Fibroblast of peridontal ligament (primary cell): ENCODE measurements at regions not wholly inside any gene's neighbourhood (a gene's known extent, or its start where the extent isn't known, plus 50 kb on each side); places are given as distances from the start of the nearest gene placed in this dataset.
"Not testable (repeated sequence)": the region's sequence is repeated elsewhere in the genome, so short reads cannot be mapped to it uniquely, and the experiment has no call there.

ENCODE experiments used
- DNase-seq: peaks from one replicate; pipeline ENCODE4 v3.0.0-alpha.2; 2010; ENCODE audit errors: extremely low read depth

DNA sequence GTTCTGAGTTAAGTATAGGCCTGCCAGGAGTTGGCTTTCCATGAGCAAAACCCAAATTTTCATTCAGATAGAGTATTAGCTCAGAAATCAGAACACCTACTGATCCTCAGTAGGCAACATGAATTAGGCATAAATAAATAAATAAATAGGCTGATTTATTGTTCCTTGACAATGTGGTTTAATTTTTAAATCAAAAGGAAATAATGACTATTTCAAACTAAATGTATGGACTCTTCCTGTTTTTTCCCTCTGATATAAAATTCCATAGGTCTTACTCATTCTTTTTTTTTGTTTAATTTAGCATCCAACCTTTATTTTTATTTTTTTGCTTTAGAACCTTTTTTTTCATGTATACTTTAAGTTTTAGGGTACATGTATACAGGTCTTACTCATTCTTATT is 140.2 kb upstream of the ITGA6 start:
- no peak for DNase-seq

DNA sequence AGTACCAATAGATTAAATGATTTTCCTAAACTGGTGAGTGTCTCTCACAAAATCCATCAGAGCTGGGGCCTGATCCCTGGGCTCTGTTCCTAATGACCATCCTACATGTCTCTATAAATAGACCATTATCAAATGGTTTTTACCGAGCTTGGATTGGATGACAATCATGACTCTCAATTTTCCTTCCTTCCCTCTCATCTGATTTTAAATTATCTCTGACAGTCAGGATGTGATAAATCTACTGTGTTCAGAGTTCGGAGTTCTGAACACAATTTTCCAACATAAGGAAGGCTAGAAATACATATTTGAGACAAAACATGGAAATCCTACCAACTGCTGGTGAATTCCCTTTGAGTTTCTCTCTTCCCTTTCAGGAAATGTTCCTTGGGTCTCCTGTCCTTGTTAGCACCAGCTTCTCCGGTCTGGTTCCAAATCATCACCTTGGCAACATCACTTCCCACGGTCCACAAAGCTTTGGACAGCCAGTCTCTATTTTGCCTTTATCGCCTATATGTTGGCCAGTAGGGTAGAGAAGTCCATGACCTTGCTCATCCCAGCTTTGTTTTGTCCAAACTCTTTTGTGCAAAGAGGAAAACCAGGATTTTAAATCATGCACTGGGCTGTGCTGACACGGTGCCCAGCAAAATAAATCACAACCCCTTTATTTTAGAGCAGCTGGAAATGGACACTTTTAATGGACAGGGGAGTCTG is 139.6 kb upstream of the ITGA6 start:
- DNase-seq = no peak

DNA sequence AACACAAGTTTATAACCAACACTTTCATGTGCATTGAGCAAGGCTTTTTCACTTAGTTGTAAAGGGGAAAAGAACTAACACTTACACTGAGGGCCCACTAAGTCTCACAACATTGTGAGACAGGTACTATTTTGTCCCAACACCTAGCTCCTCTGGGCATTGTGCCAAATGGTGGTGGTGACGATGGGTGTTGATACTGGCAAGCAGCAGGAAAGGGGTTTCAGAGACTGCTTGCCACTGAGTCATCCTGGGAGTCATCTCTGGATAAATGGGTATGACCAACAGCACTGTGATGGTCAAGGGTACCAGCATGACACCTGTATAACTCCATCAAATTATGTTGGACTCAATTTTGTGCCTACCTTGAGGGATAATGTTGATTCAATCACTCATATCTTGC is 138.8 kb upstream of the ITGA6 start:
- no peak for DNase-seq

DNA sequence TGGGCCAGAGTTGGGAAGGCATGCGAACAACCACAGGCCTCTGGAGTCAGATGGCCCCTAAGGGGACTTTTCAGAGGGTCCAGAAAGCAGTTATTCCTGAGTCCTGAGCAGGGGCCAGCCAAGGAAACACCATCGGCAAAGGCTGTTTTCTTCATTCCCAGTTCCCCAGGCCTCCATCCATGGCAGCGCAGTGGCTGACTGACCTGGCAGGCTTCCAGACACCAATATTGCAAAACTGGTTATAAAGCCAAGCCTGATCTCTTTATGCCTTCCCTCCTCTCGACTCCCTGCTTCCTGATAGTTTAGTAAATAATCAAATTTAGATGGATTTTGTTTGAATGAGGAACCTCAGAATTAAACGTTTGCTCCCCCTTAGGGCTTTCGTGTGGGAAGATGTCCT is 133.4 kb upstream of the ITGA6 start:
- DNase-seq = peak; percentile 85

DNA sequence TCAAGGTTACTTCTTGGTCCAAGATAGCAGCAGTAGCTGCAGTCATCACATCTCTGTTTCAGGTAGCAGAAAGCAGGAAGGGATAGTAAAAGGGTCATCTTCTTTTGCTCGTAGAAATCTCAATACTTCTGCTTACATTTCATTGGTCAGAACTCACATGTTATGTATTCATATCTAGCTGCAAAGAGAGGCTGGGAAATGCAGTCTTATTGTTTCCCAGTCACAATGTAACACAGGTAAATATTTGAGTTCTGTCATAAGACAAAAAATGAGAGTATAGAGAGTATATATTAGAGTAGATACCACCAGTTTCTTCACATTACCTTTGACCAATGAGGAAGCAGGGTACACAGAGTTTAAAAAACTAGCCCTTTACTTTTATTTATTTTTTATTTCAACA is 132.4 kb upstream of the ITGA6 start:
- no peak for DNase-seq

DNA sequence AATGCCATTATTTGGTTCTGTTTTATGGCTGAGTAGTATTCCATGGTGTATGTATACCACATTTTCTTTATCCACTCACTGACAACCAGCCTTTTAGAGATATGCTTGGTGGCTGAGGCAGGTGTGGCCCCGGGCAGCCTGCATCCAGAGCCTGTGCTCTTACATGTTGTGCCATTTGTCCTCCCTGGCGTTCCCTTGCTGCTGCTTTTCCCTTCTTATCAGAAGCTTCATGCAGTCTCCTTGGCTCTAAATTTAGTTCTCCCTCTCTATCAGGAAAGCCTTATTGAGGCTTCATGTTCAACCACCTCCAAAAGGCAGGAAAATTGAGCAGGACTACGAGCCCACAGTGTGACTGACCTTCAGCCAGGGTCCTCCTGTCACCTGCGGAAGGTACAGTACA is 131.7 kb upstream of the ITGA6 start:
- no peak for DNase-seq

DNA sequence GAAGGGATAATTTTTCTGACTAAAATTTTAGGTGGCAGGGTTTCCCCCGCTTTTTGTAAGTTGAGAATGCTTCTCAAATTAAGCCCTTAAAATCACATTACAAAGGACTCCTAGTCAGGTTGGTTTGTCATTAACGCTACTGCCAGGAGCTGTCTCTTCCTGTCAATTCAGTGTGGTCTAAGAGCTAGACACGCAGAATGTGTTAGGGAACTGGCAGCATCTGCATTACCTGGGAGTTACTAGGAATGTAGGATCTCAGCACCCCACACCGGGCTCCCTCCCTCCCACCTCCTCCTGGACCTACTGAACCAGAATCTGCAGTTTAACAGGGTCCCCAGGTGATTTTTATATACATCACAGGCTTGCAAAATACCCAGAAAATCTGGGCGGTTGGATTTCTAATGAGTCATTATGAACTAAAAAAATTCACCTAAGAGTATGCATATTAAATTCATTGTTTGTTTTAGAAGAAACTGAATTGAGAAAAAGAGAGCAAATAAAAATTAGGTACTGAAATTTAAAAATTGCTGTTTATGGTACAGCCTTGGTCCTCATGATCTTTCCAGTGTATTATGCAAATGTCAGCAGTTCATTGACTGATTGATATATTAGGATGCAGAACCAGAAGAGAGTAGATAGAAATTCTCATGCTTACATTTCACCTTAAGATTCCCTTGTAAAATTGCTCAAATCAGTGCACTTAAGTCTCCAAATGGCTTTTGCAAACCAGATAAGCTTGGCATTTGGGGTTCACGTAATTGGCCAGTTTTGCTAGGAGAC is 130.9 kb upstream of the ITGA6 start:
- DNase-seq = no peak

DNA sequence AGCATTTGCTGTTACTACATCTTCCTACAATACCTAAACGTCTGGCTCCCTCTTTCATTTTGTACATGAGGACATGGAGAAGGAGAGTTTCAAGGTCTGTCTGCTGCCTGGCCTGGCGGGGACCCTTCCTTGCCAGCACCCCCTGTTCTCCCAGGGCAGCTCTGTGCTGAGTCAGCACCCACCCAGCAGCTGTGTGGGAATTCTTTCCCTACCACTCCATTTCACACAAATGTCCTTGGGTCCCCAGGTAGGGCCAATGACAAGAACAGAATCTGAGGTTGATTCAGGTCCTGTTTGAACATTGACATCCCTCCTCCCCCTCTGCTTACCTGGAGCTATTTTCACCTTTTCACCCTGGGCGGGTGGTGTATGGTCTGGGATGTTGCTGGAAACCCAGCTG is 129.9 kb upstream of the ITGA6 start:
- no peak for DNase-seq

DNA sequence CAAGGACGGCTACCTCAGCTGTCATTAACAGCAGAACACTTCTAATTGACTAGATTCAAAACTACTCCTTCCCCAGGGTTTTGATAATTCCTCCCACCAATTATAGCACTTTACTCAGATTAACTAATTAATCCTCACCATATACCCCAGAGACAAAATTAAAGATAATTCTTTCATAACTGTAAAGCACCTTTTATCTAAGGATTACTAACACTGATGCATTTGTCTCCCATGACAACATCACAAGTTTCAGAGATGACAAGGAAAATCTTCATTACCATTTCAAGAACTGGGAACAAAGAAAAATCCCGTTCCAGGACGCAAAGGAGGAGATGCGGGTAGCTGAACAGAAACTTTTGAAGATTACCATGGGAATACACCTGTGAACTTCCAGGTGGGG is 129.4 kb upstream of the ITGA6 start:
- no peak for DNase-seq

DNA sequence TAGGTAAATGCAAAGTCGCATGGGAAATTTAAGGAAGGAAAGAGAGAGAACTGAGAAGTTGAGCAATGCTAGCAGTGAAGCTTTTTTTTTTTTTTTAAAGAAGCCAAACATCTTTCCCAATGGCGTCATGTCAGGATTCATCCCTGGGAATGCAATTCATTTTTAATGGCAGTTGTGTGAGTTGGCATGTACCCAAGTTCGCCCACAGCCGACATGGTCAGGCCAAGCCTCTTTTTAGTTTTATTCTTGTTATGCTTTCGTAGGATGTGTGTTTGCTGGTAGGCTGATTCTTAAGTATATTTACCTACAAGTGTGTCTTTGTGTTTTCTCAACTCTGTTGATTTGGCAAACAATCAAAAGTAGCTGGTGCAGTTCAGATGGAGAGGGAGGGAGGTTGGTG is 127.6 kb upstream of the ITGA6 start:
- peak; percentile 64 for DNase-seq

DNA sequence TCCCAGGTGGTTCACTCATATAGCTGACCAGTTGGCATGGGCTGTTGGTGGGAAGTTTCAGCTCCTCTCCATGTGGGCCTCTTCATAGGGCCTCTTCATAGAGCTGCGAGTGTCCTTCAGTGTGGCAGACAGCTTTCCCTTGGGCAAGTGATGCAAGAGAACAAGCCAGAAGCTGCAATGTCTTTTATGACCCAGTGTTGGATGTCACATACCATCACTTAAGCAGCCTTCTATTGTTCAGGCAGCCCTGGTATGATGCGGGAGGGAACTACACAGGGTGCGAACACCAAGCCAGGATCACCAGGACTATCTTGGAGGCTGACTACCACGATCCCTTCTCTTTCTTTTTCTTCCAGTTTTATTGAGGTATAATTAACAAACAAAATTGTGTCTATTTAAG is 126.5 kb upstream of the ITGA6 start:
- no peak for DNase-seq

DNA sequence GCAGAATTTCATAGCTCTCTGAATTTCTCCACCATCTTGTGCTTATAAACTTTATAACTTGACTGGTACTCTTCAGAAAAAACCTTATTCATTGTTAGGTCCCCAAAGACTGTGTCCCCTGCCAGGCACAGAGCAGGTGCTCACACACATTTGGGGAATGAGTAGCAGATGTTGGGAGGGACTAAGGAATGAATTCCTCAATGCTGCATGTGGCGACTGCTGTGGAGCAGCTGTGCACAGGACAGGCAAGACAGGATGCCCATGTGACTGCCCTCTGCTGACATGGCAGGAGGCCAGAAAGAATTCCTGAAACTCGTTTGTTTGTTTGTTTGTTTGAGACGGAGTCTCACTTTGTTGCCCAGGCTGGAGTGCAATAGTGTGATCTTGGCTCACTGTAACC is 122.3 kb upstream of the ITGA6 start:
- DNase-seq = no peak

DNA sequence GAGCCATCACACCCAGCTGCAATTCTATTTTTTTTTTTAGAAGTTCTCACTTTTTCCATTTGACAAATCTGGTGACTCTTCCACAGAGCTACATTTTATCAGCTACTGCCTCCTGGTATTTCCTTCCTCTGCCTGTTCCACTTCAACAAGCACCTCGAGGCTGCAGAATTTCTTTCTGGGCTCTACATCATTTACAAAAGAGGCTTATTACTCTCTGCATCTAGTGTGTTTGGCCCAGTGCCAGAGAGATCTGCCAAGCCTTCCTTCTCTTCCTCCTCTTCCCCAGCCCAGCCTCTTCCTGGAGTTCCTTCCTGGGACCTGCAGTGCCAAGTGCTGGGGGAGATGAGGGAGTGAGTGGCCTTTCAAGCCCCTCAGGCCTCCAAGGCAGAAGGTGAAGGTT is 119.6 kb upstream of the ITGA6 start:
- DNase-seq = no peak

DNA sequence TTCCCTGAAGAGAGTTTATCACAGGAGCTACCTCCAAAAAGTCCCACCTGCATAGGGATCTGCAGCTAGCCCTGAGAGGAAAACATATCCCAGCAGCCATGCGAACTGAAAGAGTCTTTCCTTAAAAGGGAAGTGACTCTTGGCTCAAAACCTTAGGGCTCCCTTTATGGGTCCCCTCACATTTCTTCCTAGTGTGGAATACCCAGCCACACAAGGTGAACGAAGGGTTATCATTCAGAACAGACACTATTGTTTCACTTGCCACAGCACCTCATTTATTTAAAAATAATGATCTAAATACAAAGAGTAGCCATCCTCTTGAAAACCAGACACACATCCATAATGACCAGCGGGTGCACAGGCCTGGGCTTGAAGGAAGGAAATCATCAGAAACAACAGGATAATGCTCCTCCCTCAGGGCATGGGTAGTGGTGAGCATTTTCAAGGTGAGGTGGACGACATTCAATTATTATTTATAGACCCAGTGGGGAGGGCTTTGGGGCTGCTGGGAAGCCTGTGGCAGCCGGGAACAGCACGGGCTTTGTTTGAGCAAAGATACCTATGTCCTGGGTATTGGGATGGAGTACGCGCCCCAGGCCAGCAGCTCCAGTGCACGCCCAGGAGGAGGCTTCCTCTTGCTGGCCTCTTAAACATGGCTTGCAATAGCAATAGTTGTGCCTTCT is 119.0 kb upstream of the ITGA6 start:
- DNase-seq = no peak

DNA sequence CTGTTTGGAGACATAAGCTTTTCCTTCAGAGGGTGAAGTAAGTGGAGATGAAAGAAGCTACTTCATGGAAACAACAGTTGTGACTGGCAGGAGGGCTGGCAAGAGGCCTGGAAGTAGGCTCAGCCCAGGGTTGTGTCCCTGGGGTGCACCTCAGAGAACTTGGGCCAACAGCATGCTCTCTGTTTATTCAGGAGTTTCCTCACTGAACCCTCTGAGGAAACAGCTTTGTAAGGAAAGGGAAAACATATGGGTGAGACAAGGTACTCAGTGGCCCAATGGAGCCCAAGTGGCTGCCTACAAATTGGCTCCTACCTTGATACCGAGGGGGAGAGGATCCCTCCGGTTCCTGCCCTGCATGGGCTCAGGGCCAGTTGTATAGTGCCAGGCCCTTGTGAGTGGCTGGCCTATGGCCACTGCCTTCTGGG is 115.5 kb upstream of the ITGA6 start:
- peak; percentile 61 for DNase-seq

DNA sequence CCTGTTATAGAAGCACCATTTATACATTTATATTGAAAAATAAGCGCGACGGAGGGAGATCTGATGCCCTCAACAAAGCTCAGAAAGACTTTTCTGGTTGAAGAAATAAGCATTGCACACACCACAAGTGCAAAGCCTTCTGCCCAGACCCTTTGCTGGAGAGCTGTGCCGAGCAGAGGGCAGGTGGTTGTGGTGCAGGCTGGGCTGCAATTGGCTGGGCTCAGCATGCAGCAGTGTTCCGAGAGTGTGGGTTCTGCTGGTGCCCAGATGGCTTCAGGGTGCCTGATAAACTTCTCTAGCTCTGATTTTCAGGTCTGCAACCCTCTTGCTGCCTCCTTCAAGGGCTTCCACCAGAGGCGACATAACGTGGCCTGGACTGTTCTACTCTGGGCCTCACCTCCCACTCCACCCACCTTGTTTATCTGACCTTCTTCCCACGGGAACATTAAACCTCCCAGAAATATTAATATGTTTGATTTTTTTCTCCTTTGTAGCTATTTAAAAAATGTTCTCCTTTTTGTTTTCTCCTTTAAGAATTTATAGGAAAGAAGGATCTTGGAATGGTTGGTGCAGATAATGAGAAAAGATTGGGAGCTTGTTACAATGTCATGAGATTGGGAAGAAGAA is 113.6 kb upstream of the ITGA6 start:
- DNase-seq = no peak

DNA sequence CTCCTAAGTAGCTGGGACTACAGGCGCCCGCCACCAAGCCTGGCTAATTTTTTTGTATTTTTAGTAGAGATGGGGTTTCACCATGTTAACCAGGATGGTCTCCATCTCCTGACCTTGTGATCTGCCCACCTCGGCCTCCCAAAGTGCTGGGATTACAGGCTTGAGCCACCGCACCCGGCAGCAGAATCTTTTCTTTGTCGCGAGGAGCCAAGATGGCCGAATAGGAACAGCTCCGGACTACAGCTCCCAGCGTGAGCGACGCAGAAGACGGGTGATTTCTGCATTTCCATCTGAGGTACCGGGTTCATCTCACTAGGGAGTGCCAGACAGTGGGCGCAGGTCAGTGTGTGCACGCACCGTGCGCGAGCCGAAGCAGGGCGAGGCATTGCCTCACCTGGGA is 112.3 kb upstream of the ITGA6 start:
- not testable (repeated sequence) for DNase-seq

DNA sequence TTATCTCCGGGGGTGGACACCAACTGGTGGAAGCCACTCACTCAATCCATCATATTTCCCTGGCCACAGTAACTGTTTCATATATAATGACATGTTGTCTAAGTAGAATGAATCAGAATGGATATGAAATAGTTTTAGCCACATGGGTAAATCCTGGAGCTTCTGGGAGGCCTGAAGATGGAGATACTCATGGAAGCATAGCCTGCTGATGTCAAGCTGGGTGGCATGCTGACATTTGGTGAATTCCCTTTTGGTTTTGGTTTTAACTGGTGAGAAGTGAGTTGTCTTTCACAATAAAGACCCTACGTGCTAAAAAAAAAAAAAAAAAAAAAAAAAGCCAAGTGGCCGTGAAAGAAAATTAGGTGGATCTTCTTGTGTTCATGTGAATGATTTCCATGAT is 105.3 kb upstream of the ITGA6 start:
- no peak for DNase-seq

DNA sequence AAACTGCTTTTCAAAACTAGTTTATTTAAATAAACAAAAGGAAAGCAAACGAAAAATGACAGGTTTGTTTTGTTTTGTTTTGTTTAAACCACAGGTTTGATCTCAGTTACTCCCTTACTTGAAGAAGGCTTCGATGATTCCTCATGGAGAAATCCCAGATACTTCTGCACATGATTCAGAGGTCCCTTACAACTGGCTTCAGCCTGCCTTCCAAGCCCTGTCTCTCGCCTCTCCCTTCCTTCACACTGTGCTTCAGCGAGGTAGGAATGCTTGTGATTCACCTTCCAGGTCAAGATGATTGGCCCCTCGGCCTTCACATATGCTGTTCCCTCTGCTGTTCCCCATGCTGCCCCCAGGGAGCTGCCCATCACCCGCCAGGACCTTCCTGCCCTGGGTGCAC is 104.1 kb upstream of the ITGA6 start:
- DNase-seq = no peak

DNA sequence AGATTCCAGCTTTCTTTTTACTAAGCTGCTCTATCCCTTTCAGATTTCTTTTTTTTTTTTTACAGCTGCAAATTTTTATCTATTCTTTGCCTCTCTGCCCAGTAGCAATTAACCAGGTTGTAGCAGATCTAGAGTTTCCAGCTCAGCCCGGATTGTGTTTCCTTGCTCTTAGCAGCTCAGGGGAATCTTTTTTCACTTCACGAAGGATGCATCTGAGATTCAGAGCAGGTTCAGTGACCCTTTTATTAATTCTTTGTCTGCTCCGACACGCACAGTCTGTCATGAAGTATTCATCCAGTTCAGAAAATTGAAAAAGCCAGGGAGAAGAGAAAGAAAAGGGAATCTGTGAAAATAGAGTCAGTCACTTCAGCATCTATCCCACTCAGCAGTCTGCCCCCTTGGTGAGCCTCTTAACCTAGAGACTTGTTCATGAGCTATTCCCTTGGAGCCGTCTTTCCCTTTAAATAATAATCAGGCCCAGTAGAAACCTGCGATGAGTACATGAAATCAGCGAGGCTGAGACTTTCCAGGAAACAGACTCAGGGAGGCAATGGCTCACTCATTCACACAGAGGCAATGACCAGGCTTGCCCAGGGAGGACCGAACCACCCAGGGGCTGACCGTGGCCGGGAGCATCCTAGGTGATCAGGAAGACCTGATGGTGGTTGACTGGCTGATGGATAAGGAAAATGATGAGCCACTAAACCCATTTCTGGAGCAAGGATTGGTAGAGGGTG is 103.4 kb upstream of the ITGA6 start:
- DNase-seq = no peak

DNA sequence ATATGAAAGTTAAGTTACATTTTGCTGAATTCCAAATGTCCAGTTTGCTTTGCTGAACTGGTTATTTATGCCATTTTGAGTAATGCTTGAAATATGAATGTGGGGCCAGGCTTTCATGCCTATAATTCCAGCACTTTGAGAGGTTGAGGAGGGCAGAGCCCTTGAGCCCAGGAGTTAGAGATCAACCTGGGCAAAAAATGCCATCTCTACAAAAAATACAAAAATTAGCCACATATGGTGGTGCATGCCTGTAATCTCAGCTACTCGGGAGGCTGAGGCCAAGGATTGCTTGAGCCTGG is 101.2 kb upstream of the ITGA6 start:
- DNase-seq = no peak
